Keratinocyte (primary cell): ENCODE measurements at regions not wholly inside any gene's neighbourhood (a gene's known extent, or its start where the extent isn't known, plus 50 kb on each side); places are given as distances from the start of the nearest gene placed in this dataset.

ENCODE experiments used
- EZH2 ChIP-seq: IDR thresholded peaks from one replicate; pipeline ENCODE4 v1.6.1; 2012; ENCODE audit warnings: inconsistent platforms, mild to moderate bottlenecking, low read length, moderate library complexity
- TF ChIP-seq, protein P1 (sequence below), 3 experiments: IDR thresholded peaks in 1 of 3; conservative IDR thresholded peaks in 1 of 3; optimal IDR thresholded peaks in 1 of 3; 2 replicates in 2 of 3; 3 replicates in 1 of 3; pipeline versions ENCODE3 to v1.5.1; 2011; ENCODE audit warnings: low read length in 3 of 3, mild to moderate bottlenecking in 3 of 3, moderate library complexity in 2 of 3, control low read depth in 1 of 3, inconsistent platforms in 1 of 3; ENCODE audit not compliant: insufficient read depth in 2 of 3; ENCODE audit errors: extremely low read depth in 1 of 3

DNA sequence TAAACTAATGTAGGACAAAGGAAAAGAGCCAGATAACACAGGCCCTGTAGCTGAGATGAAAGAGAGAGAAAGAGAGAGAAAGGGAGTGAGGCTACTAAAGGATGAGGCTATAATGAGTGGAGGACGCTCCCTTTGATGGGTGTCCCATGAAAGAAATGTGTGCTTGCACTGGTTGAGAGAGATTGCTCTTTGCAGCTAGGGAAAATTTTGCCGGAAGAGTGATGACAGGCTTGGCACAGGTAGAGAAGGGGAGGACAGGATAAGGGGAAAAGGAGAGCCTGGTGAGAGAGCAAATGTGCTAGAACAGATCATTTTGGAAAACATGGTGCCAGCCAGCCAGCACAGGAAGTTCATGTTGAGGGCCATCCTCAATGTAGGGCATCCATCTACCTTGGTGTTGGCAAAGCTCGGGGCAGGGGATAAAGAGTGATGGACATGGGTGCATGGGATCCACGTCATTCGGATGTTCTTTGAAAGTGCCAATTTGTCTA, 248.6 kb downstream of the BTG1 start:
- no peak for TF ChIP-seq EZH2
- TF ChIP-seq, protein P1, sequence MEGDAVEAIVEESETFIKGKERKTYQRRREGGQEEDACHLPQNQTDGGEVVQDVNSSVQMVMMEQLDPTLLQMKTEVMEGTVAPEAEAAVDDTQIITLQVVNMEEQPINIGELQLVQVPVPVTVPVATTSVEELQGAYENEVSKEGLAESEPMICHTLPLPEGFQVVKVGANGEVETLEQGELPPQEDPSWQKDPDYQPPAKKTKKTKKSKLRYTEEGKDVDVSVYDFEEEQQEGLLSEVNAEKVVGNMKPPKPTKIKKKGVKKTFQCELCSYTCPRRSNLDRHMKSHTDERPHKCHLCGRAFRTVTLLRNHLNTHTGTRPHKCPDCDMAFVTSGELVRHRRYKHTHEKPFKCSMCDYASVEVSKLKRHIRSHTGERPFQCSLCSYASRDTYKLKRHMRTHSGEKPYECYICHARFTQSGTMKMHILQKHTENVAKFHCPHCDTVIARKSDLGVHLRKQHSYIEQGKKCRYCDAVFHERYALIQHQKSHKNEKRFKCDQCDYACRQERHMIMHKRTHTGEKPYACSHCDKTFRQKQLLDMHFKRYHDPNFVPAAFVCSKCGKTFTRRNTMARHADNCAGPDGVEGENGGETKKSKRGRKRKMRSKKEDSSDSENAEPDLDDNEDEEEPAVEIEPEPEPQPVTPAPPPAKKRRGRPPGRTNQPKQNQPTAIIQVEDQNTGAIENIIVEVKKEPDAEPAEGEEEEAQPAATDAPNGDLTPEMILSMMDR (optimal IDR thresholded peaks at IDR 0.05 in 1 of 3, IDR thresholded peaks at IDR 0.05 in 1 of 3, conservative IDR thresholded peaks at IDR 0.05 in 1 of 3; ENCODE audit: extremely low read depth in 1 of 3, insufficient read depth in 2 of 3, low read length in 3 of 3) = no peak
